ENCODE measurements at regions not wholly inside any gene's neighbourhood (a gene's known extent, or its start where the extent isn't known, plus 50 kb on each side); places are given as distances from the start of the nearest gene placed in this dataset.

GRCh38 chr20:39431091-39431880, 469.1 kb downstream of the DHX35 start:
- TF ChIP-seq POLR2A (IDR thresholded peaks at IDR 0.05; ENCODE audit: low read depth, low read length) (no peak), CTCF (IDR thresholded peaks at IDR 0.05; ENCODE audit: extremely low read depth in 1 of 2, insufficient read depth in 1 of 2, low read depth in 1 of 2, low read length in 2 of 2) (no peak), POLR2AphosphoS5 (IDR thresholded peaks at IDR 0.05; ENCODE audit: insufficient read depth, low read depth, low read length) (no peak), MYC (IDR thresholded peaks at IDR 0.05; ENCODE audit: low read depth, low read length) (no peak), EZH2 (IDR thresholded peaks at IDR 0.05; ENCODE audit: borderline replicate concordance, low read depth, low read length, severe bottlenecking) (no peak), MAX (IDR thresholded peaks at IDR 0.05; ENCODE audit: insufficient read depth, insufficient read length) (no peak), JUN (IDR thresholded peaks at IDR 0.05; ENCODE audit: borderline replicate concordance, insufficient read depth, insufficient read length, low read depth) (no peak), FOS (IDR thresholded peaks at IDR 0.05; ENCODE audit: borderline replicate concordance, insufficient read depth, low read length) (no peak), GATA2 (IDR thresholded peaks at IDR 0.05; ENCODE audit: insufficient read depth, insufficient read length, low read depth, low read length) (no peak)
